ENCODE measurements at regions not wholly inside any gene's neighbourhood (a gene's known extent, or its start where the extent isn't known, plus 50 kb on each side); places are given as distances from the start of the nearest gene placed in this dataset.

DNA sequence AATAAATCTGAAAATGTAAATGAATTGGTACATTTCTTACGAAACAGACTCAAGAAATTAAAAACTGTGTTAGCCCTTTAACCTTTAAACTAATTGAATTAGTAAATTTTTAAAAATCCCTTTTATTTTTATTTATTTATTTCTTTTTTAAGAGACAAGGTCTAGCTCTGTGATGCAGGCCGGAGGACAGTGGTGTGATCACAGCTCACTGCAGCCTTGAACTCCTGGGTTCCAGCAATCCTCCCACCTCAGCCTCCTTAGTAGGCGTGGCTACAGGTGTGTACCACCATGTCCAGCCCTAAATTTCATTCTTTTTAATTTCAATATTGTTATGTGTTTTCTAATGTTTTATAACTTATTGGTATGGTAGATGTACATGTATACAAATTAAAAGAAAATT lies 72.6 kb downstream of the MYEOV start:
- DNase-seq = no peak

DNA sequence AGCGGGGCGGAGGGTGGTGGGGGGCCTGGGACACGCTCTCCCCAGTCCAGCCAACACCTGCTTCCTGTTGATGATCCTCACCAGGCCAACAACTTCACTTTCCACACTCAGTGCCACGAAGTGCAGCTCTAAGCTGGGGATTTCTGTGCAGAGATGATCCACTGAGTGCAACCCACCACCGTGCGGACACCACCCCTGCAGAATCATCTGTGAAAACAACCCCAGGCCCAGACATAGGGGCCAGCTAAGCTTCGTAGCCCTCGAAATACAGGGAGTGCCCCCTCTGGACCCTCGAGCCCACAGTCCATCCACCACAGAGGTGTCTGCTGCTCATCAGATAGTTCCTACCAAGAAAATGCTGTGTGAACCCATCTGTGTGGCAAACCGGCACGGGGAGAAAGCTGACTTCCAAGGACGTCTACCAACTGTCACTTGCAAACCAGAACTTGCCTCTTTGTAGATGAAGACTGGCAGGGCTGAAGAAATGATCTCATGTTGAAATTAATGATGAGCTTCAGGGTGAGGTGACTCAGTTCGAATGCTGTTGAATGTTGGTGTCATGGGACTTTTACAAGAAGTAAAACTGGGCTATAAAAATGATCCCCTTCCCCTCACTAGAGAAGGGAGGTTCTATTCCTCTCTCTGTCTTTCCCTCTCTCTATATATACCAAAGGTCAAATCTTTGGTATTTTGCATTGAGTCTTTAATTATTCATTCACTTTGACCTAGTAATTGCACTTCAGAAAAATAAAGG lies 73.4 kb downstream of the MYEOV start:
- no peak for DNase-seq

DNA sequence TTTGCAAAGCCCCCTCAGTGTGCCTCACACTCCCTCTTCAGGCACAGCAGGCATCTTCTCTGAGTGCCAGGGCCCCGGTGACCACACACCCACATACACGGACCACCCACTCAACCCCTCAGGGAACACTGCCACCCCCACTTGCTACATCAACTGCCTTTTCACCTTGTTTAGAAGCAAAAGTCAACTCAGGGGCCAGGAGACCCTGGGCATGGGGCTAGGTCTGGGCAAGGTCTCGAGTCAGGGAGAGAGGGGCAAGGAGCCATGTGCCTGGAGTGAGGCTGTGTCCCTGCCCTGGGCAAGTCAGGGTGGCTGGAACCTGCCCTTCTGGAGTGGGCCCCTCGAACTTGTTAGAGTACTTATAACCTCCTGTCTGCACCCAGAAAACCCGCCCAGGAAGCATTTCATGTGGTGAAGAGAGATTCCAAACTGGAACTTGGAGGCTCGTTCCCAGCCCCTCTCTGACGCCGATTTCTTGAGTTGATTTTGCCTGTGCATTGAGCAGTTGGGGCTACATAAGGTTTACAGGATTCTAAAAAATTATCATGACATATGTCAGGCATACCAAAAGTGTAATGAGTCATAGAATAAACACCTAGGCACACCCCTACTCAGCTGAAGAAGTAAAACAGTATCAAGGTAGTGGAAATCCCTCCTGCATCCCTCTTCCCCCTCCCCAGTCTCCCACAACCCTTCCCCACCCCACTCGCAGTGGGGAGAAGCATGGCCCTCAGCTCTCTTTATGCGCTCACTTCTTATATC lies 74.3 kb downstream of the MYEOV start:
- no peak for DNase-seq

DNA sequence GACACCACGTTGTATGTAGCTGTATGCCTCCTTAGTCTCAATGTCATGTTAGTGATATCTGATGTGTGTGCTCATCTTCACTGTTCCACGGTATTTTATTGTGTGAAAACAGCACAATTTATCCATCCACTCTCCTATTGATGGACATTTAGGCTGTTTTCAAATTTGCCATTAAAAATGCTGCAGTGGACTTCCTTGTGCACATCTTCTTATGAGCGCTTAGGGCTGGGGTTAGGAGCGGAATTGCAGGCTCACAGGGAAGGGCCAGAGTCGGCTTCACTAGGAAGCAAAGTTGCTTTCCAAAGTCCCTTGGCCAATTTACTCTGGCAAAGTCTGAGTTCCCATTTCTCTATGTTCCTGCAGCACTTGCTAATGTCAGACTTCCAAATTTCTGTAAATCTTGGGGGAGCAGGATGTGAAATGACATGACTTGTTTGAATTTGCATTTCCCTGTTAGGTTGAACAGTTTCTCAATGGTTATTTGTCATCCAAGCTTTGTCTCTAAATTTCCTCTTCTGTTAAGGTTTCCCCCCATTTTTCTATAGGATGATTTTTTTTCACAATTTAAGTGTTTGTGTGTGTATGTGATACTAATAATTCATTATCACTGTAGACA lies 75.4 kb downstream of the MYEOV start:
- no peak for DNase-seq

DNA sequence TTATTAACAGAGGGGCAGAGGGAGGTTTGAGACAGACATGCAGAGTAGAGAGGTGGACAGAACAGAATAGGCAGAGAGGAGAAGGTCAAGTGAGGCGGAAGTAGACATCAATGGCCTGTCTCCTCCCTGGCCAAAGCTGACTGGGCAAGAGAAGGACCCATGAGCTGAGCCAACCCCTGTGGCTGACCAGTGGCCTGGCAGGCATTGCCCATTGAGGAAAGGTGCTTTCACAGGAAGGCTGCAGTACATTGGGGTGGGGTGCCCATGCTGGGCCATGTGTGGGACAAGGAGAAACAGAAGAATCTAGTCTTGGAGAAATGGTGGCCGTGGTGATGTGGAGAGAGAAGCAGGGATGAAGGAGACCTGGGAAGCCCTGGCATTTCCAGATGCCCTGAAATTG lies 76.0 kb downstream of the MYEOV start:
- no peak for DNase-seq

DNA sequence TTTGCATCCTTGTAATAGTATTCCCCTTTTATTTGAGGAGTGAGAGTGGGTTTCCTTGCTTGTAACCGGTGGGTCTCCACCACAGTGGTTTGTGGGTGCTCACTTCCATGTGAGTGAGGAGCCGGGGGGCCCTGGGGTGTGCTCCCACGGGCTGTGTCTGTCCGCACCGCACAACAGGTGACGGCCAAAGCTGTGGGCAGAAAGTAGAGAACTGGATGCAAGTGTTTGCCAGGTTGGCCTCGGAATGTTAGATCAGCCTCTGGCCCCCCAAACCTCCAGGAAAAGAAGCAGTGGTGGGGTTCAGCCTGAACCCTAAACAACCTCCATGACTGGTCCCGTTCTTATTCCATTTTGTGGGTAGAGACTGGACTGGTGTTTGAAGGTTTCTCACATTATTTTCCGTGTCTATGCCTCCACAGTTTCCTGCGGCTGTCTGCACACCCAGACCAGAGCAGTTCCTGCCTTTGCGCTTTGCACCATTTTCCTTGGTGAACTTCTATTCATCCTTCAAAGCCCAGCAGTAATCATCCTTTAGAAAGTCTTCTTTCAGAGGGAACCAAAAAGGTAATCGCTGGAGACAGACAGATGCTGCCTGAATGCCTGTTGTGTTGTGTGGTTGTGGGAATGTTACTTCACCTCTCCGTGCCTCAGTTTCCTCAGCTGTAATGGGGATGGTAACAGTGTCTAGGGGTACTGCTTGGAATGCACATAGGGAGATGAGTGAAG lies 77.2 kb downstream of the MYEOV start:
- no peak for DNase-seq

DNA sequence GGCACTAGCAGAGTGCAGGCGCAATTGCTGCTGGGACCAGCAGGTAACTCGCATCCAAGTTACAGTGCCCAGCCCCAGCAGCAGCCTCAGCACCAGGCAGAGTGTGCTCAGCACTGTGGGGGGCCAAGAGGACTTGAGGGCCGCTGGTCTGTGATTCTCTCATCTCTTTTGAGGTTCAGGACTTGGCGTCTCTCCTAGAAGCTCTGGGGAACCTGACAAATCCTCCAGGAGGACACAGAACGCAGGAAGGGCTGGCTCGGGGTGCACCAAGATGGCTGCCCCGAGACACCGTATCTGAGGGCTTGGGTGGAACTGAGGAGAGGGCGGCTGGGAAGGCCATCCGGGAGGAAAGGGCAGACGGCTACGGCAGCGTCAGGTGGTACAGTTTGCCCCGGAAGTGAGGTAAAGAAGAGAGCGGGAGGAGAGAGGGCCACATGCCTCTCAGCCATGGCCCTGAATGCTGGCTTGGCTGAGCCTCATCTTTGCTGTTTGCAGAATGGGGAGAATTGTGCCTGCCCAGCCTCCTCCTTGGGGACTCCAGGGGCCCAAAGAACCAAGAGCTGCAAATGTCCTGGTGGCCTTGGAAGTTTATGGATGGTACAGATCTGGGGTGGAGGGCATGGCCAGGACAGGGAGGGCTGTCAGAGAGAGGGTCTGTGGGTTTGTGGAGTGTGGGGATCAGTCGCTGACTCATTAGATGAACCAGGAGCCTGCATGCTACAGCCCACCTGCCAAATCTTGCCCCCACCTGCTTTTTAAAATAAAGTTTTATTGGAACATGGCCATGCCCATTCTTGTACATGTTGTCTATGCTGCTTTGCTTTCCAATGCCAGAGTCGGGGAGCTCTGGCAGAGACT lies 78.0 kb downstream of the MYEOV start:
- no peak for DNase-seq

DNA sequence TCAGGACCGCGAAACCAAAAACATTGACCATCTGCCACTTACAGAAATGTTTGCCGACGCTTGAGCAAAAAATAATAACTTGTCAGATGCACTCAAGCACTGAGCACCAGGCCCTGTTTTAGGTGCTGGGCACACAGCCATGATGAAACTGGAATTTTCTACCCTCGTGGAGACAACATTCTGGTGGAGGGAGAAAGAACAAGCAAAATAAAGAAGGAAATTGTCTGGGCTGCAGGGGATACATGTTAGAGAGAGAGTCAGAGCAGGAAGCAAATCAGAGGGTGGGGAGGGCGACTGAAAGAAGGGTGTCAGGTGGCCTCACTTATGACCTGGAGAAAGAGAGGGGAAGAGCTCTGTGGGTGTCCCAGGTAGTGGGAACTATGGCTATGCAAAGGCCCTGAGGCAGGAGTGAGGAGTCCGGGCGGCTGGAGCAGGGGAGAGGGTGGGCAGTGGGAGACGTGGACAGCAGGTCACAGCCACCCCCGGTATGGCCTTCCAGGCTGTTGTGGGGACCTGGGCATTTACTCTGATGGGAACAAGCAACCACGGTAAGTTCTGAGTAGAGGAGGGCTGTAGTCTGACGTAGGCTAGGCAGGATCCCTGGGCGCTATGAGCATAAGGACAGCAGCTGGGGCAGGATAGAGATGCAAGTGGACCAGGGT lies 78.8 kb downstream of the MYEOV start:
- no peak for DNase-seq

DNA sequence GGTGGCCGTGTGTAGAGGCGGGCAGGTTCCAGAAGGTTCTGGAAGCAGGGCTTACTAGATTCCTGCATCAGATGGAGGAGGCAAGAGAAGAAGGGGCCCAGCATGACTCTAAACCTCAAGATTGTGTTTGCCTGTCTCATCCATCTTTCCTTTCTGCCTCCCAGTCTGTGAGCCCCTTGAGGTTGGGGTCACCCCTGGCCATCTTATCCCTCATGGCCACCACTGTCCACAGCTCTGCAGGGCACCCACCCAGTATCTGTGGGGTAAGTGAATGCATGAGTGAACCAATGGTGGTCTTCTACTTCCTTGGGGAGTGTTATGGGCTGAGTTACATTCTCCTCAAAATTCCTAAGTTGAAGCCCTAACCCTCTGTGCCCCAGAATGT lies 79.3 kb downstream of the MYEOV start:
- DNase-seq = no peak

DNA sequence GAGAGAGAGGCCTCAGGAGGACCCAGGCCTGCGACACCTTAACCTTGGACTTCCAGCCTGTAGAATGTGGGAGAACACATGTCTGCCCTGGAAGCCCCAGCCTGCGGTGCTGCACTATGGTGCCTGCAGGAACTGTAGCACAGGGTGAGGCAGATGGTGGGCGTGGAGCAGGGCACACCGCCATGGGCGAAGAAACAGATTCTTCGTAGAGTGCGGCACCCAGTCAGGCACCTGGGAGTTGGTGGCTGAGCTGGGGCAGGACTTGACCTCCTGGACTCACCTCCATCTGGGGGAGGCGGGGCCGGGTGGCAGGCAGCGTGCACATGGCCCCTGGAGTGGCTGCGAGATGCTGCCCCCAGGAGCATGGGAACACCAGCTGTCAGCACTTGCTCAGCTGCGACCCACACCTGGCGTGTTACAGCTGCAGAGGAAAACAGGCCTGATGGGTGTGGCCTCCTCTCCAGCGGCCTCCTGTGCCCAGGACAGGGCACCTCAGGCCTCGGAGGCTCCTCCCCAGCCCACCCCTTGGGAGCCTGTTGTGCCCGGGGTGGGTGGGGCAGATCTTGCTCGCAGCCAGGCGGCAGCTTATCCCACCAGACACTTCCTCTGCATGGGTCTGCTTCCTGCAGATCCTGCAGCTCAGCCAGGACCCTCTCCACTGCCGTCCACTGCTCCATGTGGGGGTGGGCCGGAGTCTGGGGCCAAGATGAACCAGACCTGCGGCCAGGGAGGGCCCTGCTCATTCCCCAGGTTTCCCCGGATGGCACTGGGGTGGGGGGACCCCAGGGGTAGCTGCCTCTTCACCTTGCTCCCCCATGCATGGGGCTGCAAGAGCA lies 80.4 kb downstream of the MYEOV start:
- DNase-seq = no peak

DNA sequence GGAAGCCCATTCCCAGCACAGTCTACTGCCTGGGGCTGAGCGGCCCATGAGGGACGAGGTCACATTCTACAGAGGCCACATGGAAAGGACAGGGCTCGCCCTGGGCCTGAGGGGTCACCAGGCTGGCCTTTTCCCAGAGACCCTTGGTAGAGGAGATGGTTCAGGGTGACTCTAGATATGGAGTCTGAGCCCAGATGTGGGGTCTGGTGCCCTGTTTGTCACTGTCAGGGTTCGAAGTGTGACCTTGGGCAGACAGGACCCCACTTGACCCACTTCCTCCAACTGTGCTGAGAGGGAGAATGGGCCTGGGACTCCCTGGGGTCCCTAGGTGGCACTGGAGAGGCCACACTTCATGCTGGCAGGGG lies 81.0 kb downstream of the MYEOV start:
- no peak for DNase-seq

DNA sequence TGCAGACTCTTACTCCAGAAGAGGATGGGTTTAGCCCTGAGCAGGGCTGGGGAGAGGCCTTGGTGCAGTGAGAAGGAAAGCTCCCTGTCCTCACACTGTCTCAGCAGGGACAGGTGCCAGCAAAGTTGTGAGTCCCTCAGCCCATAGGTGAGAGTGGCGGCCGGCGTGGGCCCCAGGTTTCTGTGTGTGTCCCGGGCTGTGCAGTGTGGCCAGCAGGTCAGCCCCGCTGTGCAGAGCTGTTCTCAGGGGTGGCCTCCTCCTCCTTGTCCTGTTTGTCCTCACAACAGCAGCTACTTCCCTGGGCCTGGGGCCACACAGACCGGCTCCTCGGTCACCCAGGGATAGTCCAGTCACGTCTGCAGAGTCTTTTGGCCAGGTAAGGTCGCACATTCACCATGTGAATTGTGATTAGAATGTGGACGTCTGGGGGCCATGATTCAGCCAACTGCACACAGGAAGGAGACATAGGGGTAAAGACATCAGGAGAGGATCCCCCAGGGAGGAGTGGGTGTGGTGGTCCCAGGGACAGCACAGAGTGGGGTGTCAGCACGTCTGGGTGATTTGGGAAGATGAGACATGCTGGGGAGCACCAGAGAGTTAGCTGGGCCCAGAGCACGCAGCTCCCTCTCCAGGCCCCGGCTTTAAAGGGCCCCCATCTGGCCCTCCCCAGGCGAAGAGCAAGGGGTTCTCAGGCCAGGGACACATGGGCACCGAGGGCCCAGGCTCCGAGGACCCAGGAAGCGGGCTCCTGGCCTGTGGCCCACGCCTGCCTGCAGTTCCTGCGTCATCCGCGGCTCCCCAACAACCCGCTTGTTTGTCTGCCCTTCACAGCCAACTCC lies 81.6 kb downstream of the MYEOV start:
- DNase-seq = no peak

DNA sequence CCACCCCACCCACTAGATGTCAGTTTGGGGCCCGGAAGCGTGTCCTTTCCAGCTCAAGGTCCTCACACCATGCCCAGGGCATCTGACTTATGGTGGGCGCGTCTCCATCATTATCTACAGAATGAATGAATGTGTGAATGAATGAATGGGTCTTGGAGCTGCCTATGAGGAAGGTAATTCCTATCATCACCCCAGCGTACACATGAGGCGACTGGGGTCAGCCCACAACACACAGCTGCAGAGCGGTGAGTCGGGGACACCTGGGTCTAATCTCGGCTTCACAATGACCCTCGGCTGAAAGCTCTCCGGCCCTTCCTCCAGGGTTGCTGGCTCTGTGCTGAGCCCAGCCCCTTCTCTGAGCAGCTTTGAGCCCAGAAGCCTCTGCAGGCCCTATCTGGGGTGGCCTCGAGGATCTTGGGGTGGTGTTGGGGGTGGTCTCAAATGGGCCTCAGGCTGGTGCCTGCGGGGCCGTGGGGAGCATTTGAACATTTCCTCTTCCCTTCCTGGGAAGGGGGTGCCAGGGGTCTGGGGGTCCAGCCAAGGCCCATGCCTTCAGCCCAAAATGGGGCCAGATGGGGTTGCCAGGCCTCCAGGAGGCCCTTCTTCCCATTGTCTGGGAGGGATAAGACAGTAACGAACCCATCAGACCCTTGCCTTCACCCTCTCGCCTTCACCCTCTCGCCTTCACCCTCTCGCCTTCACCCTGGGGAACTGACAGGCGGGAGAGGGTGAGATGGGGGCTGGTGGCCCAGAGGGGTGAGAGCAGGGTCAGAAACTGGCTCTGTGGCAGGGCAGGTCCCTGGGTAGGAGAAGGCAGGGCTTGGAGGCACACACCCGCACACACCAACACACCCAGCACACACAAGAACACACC lies 82.4 kb downstream of the MYEOV start:
- DNase-seq = no peak

DNA sequence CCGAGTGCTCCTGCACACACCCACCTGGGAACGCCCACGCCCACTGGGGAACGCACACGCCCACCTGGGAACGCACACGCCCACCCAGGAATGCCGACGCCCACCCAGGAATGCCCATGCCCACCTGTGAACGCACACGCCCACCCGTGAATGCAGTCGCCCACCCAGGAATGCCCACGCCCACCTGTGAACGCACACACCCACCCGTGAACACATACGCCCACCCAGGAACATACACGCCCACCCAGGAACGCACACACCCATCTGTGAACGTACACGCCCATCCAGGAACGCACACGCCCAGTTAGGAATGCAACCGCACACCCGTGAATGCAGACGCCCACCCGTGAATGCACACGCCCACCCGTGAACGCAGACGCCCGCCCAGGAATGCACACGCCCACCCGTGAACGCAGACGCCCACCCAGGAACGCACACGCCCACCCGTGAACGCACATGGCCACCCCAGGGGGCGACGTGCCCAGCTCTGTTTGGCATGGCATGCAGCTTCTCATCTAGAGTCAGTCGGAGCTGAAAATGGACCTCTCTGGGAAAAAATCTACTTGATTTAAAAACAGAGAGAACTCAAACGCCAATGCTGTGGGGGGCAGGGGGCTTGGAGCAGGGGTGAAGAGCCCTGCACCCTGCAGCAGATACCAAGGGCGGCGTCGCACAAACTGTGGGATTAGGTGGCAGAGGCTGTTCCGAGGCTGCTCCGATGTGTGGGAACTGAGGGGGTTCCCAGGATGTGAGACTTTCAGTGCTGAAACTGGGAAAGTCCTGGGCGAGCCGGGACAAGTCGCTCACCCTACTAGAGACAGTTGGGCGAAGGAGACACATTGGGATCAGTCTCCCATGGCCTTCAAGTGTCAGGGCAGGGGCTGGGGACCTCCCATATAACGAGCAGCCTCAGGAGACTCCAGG lies 83.3 kb downstream of the MYEOV start:
- no peak for DNase-seq

DNA sequence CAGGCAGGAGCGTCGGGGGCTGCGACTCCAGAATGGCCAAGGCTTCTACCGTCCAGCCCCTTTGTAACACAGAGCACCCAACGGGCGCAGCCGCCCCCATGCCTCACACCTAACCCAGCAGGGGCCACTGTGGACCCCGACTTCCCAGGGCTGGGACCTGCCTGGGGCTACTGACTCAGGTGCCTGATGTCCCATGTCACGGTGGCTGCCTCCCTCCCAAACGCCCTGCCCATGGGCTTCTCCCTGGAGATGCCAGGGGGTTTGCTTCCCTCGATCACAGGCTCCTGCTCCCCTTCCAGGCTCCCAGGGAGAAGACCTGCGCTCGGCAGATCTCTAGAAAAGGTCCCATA lies 84.0 kb downstream of the MYEOV start:
- DNase-seq = no peak

DNA sequence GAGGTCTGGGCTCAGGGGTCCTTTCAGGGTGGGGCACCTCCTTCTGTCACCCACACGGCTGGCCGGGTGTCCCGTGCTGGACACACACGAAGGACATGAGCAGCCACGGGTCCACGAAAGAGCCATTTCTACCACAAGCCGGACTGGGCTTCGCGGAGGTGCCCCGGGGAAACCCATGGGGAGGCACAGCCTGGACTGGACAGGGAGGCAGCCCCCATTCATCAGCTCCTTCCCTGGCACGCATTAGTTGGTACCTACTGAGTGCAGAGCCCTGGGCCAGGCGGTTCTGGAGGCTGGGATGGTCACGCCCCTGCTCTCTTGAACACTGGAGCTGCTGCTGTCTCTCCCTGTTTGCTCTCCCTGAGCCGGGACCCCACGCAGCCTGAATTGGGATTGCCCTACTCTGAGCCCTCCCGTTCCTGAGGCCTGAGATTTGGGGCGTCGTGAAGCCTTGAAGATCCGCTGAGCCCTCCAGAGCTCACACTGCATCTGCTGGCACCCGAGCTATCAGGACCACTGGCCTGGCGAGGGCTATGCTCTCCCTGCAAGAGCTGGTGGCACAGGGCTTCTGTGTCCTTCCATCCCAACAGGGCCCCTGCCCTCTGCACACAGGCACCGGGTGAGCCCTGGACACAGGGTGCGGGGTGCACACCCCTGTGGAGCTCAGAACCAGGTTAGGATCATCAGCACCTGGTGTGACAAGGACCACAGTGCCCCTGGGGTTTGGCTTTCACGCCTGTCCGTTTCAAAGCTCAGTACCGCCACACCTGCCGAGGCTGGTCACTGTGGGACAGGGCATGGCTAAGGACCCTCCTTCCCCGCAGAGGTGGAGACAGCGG lies 84.6 kb downstream of the MYEOV start:
- no peak for DNase-seq

DNA sequence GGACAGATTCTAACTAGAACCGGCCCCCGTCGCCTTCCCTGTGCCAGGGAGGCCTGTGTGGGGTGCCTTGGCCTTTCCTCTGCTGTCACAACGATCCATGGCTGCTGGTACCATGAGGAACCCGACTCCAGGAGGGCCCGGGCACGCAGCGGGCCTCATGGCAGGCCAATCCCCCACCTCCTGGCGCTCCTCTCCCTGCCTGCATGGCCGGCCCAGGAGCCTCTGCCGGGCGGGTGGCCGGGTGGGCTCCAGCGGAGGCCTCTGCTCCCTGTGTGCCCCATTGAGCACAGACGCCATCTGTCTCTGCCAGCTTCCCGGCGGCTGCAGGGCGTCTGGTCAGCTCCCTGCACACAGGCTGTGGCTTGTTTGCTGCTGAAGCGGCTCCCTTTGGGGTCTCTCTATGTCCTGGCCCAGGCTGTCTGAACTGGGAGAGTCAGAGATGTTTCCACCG lies 86.5 kb downstream of the MYEOV start:
- DNase-seq = no peak

Measured in DMS53 (cell line).